CD4-positive, alpha-beta T cell treated with Interleukin-1 beta for 1 hour (primary cell): ENCODE measurements at regions not wholly inside any gene's neighbourhood (a gene's known extent, or its start where the extent isn't known, plus 50 kb on each side); places are given as distances from the start of the nearest gene placed in this dataset.

Experiments
- DNase-seq, 2 donors: peaks; one replicate each; pipeline ENCODE4 v3.0.0-alpha.2; 2020 to 2022

GRCh38 chr13:77377016-77377415 lies 50.1 kb upstream of the MYCBP2 start:
- DNase-seq = no peak
